Amniotic epithelial cell (primary cell): ENCODE measurements at regions not wholly inside any gene's neighbourhood (a gene's known extent, or its start where the extent isn't known, plus 50 kb on each side); places are given as distances from the start of the nearest gene placed in this dataset.

Experiments used
- DNase-seq: peaks from one replicate; pipeline ENCODE4 v3.0.0-alpha.2; 2010; ENCODE audit warnings: low read depth

DNA sequence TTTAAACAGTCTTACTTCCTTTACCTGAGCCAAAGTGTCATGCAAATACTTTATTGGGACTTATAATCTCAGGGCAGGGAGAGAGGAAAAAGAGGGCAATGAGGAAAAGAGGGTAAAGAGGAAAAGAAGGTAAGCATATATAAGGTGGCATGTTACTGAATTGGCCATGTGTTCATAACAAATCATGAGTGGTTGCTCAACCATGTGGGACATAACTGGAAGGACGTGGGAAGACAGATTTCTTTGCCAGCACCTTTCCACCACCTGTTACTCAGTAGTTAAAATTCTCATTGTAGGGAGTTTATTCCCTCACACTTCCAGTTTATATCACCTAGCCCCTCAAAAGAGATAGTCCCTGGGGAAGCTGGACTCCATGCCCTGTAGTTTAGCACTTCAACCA lies 54.7 kb upstream of the TPRG1 start:
- no peak for DNase-seq

DNA sequence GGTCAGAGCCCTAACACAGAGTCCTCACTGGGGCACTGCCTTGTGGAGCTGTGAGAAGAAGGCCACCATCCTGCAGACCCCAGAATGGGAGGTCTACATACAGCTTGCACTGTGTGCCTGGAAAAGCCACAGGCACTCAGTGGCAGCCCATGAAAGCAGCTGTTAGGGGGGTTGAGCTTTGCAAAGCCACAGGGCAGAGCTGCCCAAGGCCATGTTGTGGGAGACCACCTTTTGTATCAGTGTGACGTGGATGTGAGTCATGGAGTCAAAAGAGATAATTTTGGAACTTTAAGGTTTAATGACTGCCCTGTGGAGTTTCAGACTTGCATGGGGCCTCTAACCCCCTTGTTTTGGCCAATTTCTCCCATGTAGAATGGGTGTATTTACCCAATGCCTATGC lies 52.9 kb upstream of the TPRG1 start:
- DNase-seq: no peak

DNA sequence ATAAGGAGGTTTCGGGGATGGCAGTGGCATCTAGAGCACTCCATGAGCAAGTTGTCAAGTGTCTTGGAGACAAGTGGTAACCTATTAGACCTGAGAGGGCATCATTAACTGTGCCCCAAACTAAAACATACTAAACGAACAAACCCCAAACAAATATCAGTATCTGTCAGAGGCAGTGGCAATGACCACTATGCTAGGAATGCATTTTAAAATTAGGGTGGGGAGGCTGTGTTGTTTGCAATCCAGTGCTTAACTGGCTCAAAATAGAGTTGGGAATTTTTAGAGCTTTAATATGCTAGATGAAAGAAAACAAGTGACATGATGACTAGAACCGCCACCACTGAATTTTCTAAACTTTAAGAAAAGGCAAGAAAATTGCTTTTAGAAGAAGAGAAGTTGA lies 51.8 kb upstream of the TPRG1 start:
- no peak for DNase-seq

- DNase-seq: no peak
These were observed 50.7 kb upstream of the TPRG1 start for GRCh38 chr3:189121092-189121491.
